ENCODE measurements at regions not wholly inside any gene's neighbourhood (a gene's known extent, or its start where the extent isn't known, plus 50 kb on each side); places are given as distances from the start of the nearest gene placed in this dataset.
"Not testable (repeated sequence)": the region's sequence is repeated elsewhere in the genome, so short reads cannot be mapped to it uniquely, and the experiment has no call there.

DNA sequence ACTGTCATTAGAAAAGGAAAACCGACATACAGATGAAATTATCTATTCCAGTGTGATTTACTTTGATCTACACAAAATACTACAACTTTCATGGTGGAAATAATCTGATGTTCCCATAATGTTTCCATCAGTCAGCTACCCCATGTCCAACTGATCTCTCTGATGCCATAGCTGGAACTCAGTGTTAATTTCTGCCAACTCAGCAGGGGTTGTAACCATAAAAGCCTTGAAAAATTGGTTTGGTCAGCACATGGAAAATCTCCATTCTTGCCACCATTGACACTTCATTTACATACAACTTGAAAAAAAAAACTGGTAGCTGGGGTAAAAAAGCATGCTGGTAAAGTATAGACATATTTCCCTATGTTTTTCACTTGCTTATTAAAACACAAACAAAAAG, 1463.7 kb downstream of the OTOL1 start:
- DNase-seq (ENCODE audit: low spot score in 2 of 2), result no peak
- Histone ChIP-seq H3K9me3 (no peaks in the 10 kb centered on the region), H3K36me3 (replicated peaks) (no peaks in the 10 kb centered on the region), H3K4me3 (no peak overlapping the region), H3K27me3 (ENCODE audit: low read depth) (no peaks in the 10 kb centered on the region), H3K4me1 (no peaks in the 10 kb centered on the region)
- in situ Hi-C loops (cut with MboI; ENCODE audit: low sequenced_read_pairs), result no loop called here

DNA sequence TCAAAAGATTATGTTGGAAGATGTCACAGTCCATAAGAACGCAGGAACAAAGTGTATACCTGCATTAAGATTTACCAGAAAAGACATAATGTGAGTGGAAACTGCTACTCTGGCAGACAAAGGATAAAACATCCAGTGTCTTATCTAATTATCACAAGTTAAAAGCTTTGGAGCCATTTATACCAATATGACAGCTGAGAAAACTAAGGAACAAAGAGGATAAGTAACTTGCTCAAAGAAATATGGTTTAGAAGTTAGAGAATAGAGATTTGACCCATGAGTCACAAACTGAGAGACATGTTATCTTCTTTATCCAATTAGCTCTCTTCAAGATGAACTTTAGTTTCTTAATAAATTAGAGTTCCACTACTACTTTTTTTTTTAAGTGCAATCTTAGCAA, 1473.7 kb downstream of the OTOL1 start:
- no peaks in the 10 kb centered on the region for H3K4me1 ChIP-seq
- H3K27me3 ChIP-seq (ENCODE audit: low read depth), result no peaks in the 10 kb centered on the region
- no peaks in the 10 kb centered on the region for H3K9me3 ChIP-seq
- in situ Hi-C loops (cut with MboI; ENCODE audit: low sequenced_read_pairs), result no loop called here
- DNase-seq (ENCODE audit: low spot score in 2 of 2), result no peak
- H3K4me3 ChIP-seq, result no peak overlapping the region
- no peaks in the 10 kb centered on the region for H3K36me3 ChIP-seq (replicated peaks)

DNA sequence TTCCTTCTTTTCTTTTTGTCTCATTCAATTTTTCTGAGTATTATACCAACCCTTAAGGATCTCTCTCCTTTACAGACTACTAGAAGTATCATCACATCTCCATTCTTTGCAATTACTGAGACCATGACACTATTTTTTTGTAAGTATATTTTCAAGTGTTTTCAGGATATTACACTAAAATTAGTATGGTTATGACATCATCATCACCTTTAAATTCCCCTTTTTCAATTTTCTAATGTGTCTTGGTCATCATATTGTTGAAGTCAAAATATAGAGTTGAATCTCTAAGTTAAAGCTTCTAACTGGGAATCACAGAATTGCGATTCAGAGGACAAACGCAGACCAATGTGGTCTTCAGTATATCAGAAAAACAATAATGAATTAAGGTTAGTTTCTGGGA, 1475.1 kb downstream of the OTOL1 start:
- Histone ChIP-seq H3K4me3 (no peak overlapping the region), H3K9me3 (no peaks in the 10 kb centered on the region), H3K4me1 (no peaks in the 10 kb centered on the region), H3K36me3 (replicated peaks) (no peaks in the 10 kb centered on the region), H3K27me3 (ENCODE audit: low read depth) (no peaks in the 10 kb centered on the region)
- in situ Hi-C loops (cut with MboI; ENCODE audit: low sequenced_read_pairs), result no loop called here
- DNase-seq (ENCODE audit: low spot score in 2 of 2), result no peak

DNA sequence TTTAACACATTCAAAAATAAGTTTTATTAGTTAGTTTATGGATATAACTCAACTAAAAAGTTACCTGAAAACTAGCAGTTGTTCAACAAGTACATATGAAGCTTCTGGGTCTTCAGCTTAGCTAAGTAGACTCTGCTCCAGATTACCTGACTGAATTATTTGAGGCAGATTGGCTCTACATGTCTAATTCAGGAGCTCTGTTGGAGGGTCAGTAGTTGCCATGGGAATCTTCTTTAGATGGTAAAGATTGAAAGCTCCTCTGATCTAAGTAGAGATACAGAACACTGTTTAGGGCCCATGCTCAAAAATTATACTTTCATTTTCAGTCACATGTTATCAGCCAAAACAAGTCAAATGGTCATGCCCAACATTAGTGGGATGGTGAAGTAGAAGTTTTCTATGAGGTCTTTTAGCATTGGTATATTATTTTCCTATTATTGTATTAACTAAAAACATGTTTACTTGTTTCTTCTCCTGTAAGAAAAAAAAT, 1476.9 kb downstream of the OTOL1 start:
- in situ Hi-C loops (cut with MboI; ENCODE audit: low sequenced_read_pairs), result no loop called here
- Histone ChIP-seq H3K9me3 (no peaks in the 10 kb centered on the region), H3K4me1 (no peaks in the 10 kb centered on the region), H3K36me3 (replicated peaks) (no peaks in the 10 kb centered on the region), H3K27me3 (ENCODE audit: low read depth) (no peaks in the 10 kb centered on the region), H3K4me3 (no peak overlapping the region)
- no peak for DNase-seq (ENCODE audit: low spot score in 2 of 2)

DNA sequence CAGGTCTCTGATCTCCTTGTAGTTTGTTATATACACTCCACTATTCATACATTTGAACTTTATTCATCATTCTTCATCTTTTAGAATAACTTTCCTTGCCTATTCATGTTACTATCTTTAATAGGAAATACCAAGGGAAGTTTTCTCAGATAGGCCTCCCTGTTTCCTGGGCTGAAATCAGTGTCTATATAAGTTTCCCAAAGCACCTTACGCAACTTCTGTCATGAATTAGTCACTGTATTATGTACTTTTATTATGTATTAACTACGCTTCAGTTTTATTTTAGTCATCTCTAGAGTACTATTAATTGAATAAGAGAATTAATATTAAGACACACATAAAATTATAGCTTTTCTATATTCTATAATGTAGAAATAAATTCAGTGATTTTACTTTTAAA, 1481.5 kb downstream of the OTOL1 start:
- Histone ChIP-seq H3K4me3 (no peak overlapping the region), H3K36me3 (replicated peaks) (no peaks in the 10 kb centered on the region), H3K27me3 (ENCODE audit: low read depth) (no peaks in the 10 kb centered on the region), H3K4me1 (no peaks in the 10 kb centered on the region), H3K9me3 (no peaks in the 10 kb centered on the region)
- in situ Hi-C loops (cut with MboI; ENCODE audit: low sequenced_read_pairs), result no loop called here
- no peak for DNase-seq (ENCODE audit: low spot score in 2 of 2)

DNA sequence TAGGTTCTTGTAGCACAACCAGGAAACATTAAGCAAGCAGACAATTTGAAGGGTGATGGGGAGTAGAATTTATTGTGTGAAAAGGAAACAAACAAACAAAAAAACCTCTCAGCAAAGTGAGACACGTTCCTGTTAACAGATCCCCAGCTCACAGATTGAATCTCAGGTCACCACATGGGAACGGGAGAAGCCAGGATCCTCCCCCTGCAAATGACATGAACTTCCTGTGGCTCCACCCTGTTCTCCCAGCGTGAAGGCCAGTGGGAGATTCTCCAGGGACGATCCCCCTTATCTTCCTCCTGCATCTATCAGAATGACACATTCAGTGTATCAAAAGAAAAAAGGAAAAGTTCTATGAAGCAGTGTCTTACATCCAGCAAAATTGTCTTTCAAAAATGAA, 1488.1 kb downstream of the OTOL1 start:
- Histone ChIP-seq H3K9me3 (no peaks in the 10 kb centered on the region), H3K27me3 (ENCODE audit: low read depth) (no peaks in the 10 kb centered on the region), H3K36me3 (replicated peaks) (no peaks in the 10 kb centered on the region), H3K4me3 (no peak overlapping the region), H3K4me1 (no peaks in the 10 kb centered on the region)
- no peak for DNase-seq (ENCODE audit: low spot score in 2 of 2)
- in situ Hi-C loops (cut with MboI; ENCODE audit: low sequenced_read_pairs), result no loop called here

DNA sequence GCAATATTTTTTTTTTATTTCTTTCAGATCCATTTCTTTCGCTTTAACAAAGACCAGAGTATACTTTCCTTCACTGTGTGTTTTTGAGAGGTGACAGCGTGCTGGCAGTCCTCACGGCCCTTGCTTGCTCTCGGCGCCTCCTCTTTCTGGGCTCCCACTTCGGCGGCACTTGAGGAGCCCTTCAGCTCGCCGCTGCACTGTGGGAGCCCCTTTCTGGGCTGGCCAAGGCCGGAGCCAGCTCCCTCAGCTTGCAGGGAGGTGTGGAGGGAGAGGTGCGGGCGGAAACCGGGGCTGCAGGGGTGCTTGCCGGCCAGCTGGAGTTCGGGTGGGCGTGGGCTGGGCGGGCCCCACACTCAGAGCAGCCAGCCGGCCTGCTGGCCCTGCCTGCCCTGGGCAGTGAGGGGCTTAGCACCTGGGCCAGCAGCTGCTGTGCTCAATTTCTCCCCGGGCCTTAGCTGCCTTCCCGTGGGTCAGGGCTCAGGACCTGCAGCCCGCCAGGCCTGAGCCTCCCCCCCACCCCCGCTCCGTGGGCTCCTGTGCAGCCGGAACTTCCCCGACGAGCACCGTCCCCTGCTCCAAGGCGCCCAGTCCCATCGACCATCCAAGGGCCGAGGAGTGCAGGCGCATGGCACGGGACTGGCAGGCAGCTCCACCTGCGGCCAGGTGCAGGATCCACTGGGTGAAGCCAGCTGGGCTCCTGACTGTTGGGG, 1490.6 kb downstream of the OTOL1 start:
- H3K36me3 ChIP-seq (replicated peaks); H3K27me3 ChIP-seq (ENCODE audit: low read depth); H3K9me3 ChIP-seq; H3K4me3 ChIP-seq; H3K4me1 ChIP-seq; DNase-seq (ENCODE audit: low spot score in 2 of 2); in situ Hi-C loops (cut with MboI; ENCODE audit: low sequenced_read_pairs): not testable (repeated sequence)

DNA sequence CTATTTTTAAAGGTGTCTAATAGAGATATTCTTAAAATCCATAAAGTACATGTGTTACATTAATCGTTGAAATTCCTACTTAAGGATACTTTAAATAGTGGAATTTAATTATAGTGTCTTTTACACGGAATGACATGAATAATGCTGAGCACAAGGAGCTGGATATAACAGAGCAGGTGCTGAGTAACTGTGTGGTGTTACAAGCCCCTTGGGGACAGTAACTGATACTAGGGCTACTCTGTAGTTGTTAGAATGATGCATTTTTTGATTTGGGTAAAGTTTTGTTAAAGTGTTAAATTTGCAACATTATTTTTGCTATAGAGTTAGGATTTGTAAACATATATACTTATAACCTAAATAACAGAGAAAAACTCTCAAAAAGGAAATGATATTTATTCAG, 1496.1 kb downstream of the OTOL1 start:
- H3K27me3 ChIP-seq (ENCODE audit: low read depth), result no peaks in the 10 kb centered on the region
- no peak overlapping the region for H3K4me3 ChIP-seq
- no peaks in the 10 kb centered on the region for H3K9me3 ChIP-seq
- DNase-seq (ENCODE audit: low spot score in 2 of 2), result no peak
- no peaks in the 10 kb centered on the region for H3K36me3 ChIP-seq (replicated peaks)
- H3K4me1 ChIP-seq, result peaks cover 2% of the 10 kb centered on the region; the same call in 1 of the 2 replicates
- in situ Hi-C loops (cut with MboI; ENCODE audit: low sequenced_read_pairs), result no loop called here

DNA sequence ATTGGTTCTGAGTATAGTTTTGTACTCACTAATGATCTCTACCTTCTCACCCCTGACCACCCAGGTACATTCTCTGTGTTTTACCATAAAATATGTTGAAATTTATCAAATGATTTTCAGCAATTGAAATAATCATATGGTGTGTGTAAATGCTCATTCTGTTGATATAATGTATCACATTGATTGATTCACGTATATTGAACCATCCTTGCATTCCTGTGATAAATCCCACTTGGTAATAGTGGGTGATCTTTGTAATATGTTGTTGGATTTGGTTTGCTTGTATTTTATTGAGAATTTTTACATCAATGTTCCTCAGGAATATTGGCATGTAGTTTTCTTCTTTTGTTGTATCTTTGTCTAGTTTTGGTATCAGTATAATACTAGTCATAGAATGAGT, 1497.6 kb downstream of the OTOL1 start:
- H3K27me3 ChIP-seq (ENCODE audit: low read depth), result no peaks in the 10 kb centered on the region
- H3K36me3 ChIP-seq (replicated peaks), result no peaks in the 10 kb centered on the region
- H3K4me3 ChIP-seq, result no peak overlapping the region
- H3K4me1 ChIP-seq, result peaks cover 11% of the 10 kb centered on the region
- DNase-seq (ENCODE audit: low spot score in 2 of 2), result no peak
- in situ Hi-C loops (cut with MboI; ENCODE audit: low sequenced_read_pairs), result no loop called here
- H3K9me3 ChIP-seq, result no peaks in the 10 kb centered on the region

DNA sequence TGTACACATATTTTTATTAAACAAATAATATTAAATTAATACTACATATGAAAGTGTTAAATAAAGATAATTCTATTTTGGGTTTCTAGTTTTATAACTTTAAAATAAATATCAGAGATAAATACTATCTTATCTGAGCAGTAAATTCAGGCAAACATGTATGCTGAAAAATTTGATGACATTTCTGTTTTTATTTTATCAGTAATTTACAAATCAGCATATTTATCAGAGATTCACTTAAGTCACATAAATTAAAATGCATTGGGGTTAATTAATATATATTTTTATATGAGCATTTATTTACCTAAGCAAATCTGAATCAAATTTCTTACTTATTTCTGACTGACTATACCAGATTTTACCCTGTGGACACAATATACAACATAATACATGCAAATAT, 1499.8 kb downstream of the OTOL1 start:
- H3K36me3 ChIP-seq (replicated peaks), result no peaks in the 10 kb centered on the region
- peaks cover 11% of the 10 kb centered on the region for H3K4me1 ChIP-seq
- no peaks in the 10 kb centered on the region for H3K9me3 ChIP-seq
- DNase-seq (ENCODE audit: low spot score in 2 of 2), result no peak
- in situ Hi-C loops (cut with MboI; ENCODE audit: low sequenced_read_pairs), result no loop called here
- no peaks in the 10 kb centered on the region for H3K27me3 ChIP-seq (ENCODE audit: low read depth)
- no peak overlapping the region for H3K4me3 ChIP-seq

DNA sequence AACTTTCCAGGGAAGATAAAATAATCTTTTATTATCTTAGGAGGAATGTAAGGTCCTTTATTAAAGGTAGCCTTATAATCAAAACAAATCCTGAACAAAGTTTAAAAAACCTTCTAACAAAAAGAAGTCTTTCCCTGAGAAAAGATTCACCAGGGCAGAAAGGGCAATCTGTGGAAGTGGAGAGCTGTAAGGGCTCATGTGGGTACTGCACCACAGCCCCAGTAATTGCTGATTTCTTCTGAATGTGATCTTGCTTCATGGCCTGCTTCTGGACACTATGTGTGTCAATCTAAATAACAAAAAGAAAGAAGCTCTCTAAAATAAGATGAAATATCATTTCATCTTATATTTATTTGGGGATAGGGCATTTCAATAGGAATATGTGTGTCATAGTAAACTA, 1501.6 kb downstream of the OTOL1 start:
- peak; percentile 7 to 43 for DNase-seq (ENCODE audit: low spot score in 2 of 2)
- H3K4me3 ChIP-seq, result no peak overlapping the region
- in situ Hi-C loops (cut with MboI; ENCODE audit: low sequenced_read_pairs), result no loop called here
- H3K27me3 ChIP-seq (ENCODE audit: low read depth), result no peaks in the 10 kb centered on the region
- peaks cover 11% of the 10 kb centered on the region for H3K4me1 ChIP-seq
- H3K9me3 ChIP-seq, result no peaks in the 10 kb centered on the region
- H3K36me3 ChIP-seq (replicated peaks), result no peaks in the 10 kb centered on the region

DNA sequence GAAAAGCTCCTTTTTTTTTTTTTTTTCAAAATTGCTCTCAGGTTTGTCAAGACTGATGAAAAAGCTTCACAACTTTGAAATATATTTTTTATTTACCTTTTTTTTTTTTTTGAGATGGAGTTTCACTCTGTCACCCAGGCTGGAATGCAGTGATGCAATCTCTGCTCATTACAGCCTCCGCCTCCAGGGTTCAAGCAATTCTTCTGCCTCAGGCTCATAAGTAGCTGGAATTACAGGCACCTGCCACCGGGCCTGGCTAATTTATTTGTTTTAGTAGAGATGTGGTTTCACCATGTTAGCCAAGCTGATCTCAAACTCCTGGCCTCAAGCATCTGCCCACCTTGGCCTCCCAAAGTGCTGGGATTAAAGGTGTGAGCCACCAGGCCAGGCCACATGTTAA, 1515.0 kb downstream of the OTOL1 start:
- H3K4me1 ChIP-seq, result no peaks in the 10 kb centered on the region
- DNase-seq (ENCODE audit: low spot score in 2 of 2), result no peak
- in situ Hi-C loops (cut with MboI; ENCODE audit: low sequenced_read_pairs), result no loop called here
- H3K4me3 ChIP-seq, result no peak overlapping the region
- no peaks in the 10 kb centered on the region for H3K9me3 ChIP-seq
- no peaks in the 10 kb centered on the region for H3K27me3 ChIP-seq (ENCODE audit: low read depth)
- H3K36me3 ChIP-seq (replicated peaks), result no peaks in the 10 kb centered on the region

DNA sequence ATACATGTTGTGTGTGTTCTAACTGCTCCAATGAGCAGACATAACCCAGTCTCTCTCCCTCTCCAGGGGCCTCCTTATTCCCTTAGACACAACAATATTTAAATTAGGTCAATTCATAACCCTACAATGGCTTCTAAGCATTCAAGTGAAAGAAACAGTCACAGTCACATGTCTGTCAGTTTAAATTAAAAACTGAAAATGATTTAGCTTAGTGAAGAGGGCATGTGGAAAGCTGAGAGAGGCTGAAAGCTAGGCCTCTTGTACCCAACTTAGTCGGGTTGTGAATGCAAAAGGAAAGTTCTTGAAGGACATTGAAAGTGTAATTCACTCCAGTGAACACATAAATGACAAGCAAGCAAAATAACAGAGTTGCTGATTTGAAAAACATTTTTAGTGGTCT, 1519.6 kb downstream of the OTOL1 start:
- no peak for DNase-seq (ENCODE audit: low spot score in 2 of 2)
- no peaks in the 10 kb centered on the region for H3K36me3 ChIP-seq (replicated peaks)
- H3K4me1 ChIP-seq, result no peaks in the 10 kb centered on the region
- in situ Hi-C loops (cut with MboI; ENCODE audit: low sequenced_read_pairs), result no loop called here
- no peaks in the 10 kb centered on the region for H3K27me3 ChIP-seq (ENCODE audit: low read depth)
- no peak overlapping the region for H3K4me3 ChIP-seq
- H3K9me3 ChIP-seq, result no peaks in the 10 kb centered on the region

DNA sequence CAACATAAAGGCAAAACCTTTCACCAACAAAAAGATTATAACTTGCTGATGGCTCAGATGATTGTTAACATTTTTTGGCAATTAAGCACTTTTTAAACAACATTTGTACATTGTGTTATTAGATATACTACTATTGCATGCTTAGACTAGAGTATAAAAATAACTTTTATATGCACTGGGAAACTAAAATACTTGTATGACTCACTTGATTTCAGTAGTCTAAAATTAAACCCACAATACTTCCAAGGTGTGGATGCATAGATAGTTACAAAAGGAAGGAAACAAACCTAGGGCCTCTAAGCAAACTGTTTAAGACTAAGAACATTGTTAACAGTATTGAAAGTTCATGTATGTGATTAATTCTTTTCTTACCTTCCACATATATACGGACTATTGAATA, 1521.5 kb downstream of the OTOL1 start:
- in situ Hi-C loops (cut with MboI; ENCODE audit: low sequenced_read_pairs), result no loop called here
- DNase-seq (ENCODE audit: low spot score in 2 of 2), result no peak
- H3K27me3 ChIP-seq (ENCODE audit: low read depth), result no peaks in the 10 kb centered on the region
- no peak overlapping the region for H3K4me3 ChIP-seq
- H3K36me3 ChIP-seq (replicated peaks), result no peaks in the 10 kb centered on the region
- H3K4me1 ChIP-seq, result no peaks in the 10 kb centered on the region
- no peaks in the 10 kb centered on the region for H3K9me3 ChIP-seq

DNA sequence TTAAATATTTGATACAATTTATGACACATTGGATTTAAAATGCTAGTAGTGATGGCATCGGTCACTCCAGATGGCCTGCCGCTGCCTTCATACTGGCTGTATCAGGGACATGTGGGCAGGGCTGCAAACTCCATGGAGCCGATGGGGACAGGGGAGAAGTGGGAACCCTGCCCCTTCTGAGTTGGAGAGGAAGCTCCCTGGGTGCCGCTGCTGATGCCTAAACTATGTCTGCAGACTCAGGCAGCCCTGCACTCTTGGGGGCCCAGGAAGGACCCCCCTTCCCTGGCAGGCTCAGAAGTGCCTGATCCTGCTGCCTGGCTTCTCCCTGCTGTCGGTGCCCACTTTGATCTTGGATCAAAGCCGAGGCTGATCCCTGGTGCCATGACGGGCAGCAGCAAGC, 1522.1 kb downstream of the OTOL1 start:
- no peaks in the 10 kb centered on the region for H3K4me1 ChIP-seq
- H3K9me3 ChIP-seq, result no peaks in the 10 kb centered on the region
- no peak for DNase-seq (ENCODE audit: low spot score in 2 of 2)
- no peak overlapping the region for H3K4me3 ChIP-seq
- in situ Hi-C loops (cut with MboI; ENCODE audit: low sequenced_read_pairs), result no loop called here
- H3K36me3 ChIP-seq (replicated peaks), result no peaks in the 10 kb centered on the region
- H3K27me3 ChIP-seq (ENCODE audit: low read depth), result no peaks in the 10 kb centered on the region
